GM12892 (cell line): ENCODE measurements at regions not wholly inside any gene's neighbourhood (a gene's known extent, or its start where the extent isn't known, plus 50 kb on each side); places are given as distances from the start of the nearest gene placed in this dataset.

ENCODE experiments used
- POLR2A ChIP-seq: IDR thresholded peaks from 2 replicates; pipeline ENCODE4 v1.6.1; 2011; ENCODE audit warnings: low read depth, low read length, control low read depth
- POLR2AphosphoS5 ChIP-seq: IDR thresholded peaks from 2 replicates; pipeline ENCODE4 v1.6.1; 2011; ENCODE audit warnings: low read depth, low read length, control low read depth

- no peak for TF ChIP-seq POLR2A
- no peak for TF ChIP-seq POLR2AphosphoS5
Observed at GRCh38 chr2:128373451-128374000, 54.9 kb upstream of the HS6ST1 start.
